Neuronal stem cell (in vitro differentiated cells): ENCODE measurements at regions not wholly inside any gene's neighbourhood (a gene's known extent, or its start where the extent isn't known, plus 50 kb on each side); places are given as distances from the start of the nearest gene placed in this dataset.

ENCODE experiments used
- DNase-seq: peaks from one replicate; pipeline ENCODE4 v3.0.0-alpha.2; 2013; ENCODE audit warnings: low spot score
- H2AFZ ChIP-seq: one replicate; pipeline ENCODE4 v1.6.1; 2013; ENCODE audit warnings: mild to moderate bottlenecking, low read length, inconsistent platforms
- H2AK5ac ChIP-seq: 2 replicates; pipeline ENCODE4 v1.6.1; 2013; ENCODE audit warnings: low read depth, mild to moderate bottlenecking, inconsistent platforms, low read length, moderate library complexity, mixed read lengths
- H2BK120ac ChIP-seq: 2 replicates; pipeline ENCODE4 v1.6.1; 2013; ENCODE audit warnings: low read depth, mild to moderate bottlenecking, inconsistent platforms, low read length, moderate library complexity, mixed read lengths
- H2BK12ac ChIP-seq: one replicate; pipeline ENCODE4 v1.6.1; 2013; ENCODE audit warnings: low read length, inconsistent platforms
- H2BK15ac ChIP-seq: 2 replicates; pipeline ENCODE4 v1.6.1; 2013; ENCODE audit warnings: mild to moderate bottlenecking, low read length, inconsistent platforms, mixed read lengths
- H2BK5ac ChIP-seq: one replicate; pipeline ENCODE4 v1.6.1; 2013; ENCODE audit warnings: inconsistent platforms, mild to moderate bottlenecking, low read length, moderate library complexity
- H3K14ac ChIP-seq: one replicate; pipeline ENCODE4 v1.6.1; 2013; ENCODE audit warnings: low read length, inconsistent platforms
- H3K18ac ChIP-seq: 2 replicates; pipeline ENCODE4 v1.6.1; 2013; ENCODE audit warnings: low read length, inconsistent platforms
- H3K23ac ChIP-seq: 2 replicates; pipeline ENCODE4 v1.6.1; 2013; ENCODE audit warnings: low read depth, mild to moderate bottlenecking, mixed read lengths, low read length, inconsistent platforms; ENCODE audit not compliant: poor library complexity
- H3K27ac ChIP-seq: replicated peaks from 3 replicates; pipeline ENCODE4 v1.5.1; 2013; ENCODE audit warnings: low read length, inconsistent platforms
- H3K27me3 ChIP-seq, 3 experiments: 2 replicates each; pipeline ENCODE4 v1.6.1; 2013; ENCODE audit warnings: low read length in 3 of 3, mild to moderate bottlenecking in 2 of 3, inconsistent platforms in 1 of 3, low read depth in 1 of 3, mixed read lengths in 1 of 3, moderate library complexity in 1 of 3; ENCODE audit not compliant: control insufficient read depth in 3 of 3, insufficient read depth in 3 of 3
- H3K36me3 ChIP-seq, 2 donors: replicated peaks in 1 of 2; 2 replicates each; pipeline ENCODE4 v1.6.1; 2013; ENCODE audit warnings: low read length in 2 of 2; ENCODE audit not compliant: control insufficient read depth in 2 of 2, insufficient read depth in 2 of 2
- H3K4ac ChIP-seq: 2 replicates; pipeline ENCODE4 v1.6.1; 2013; ENCODE audit warnings: inconsistent platforms, mild to moderate bottlenecking, low read length, moderate library complexity
- H3K4me1 ChIP-seq, 2 donors: 1 replicate in 1 of 2; 2 replicates in 1 of 2; pipeline ENCODE4 v1.6.1; 2013; ENCODE audit warnings: low read length in 2 of 2, low read depth in 1 of 2; ENCODE audit not compliant: control insufficient read depth in 2 of 2, insufficient read depth in 1 of 2
- H3K4me2 ChIP-seq: one replicate; pipeline ENCODE4 v1.6.1; 2013; ENCODE audit warnings: mild to moderate bottlenecking, low read length, inconsistent platforms; ENCODE audit not compliant: insufficient read depth, poor library complexity, severe bottlenecking
- H3K4me3 ChIP-seq, 2 donors: 2 replicates each; pipeline ENCODE4 v1.5.1; 2013; ENCODE audit warnings: low read length in 2 of 2, mild to moderate bottlenecking in 2 of 2, inconsistent platforms in 1 of 2, moderate library complexity in 1 of 2
- H3K79me1 ChIP-seq: one replicate; pipeline ENCODE4 v1.6.1; 2013; ENCODE audit warnings: low read depth, mild to moderate bottlenecking, inconsistent platforms, low read length, moderate library complexity
- H3K9ac ChIP-seq: one replicate; pipeline ENCODE4 v1.6.1; 2013; ENCODE audit warnings: mild to moderate bottlenecking, low read depth, low read length, inconsistent platforms; ENCODE audit not compliant: poor library complexity
- H3K9me3 ChIP-seq, 2 donors: replicated peaks in 1 of 2; 2 replicates each; pipeline versions ENCODE3 to v1.6.1; 2013; ENCODE audit warnings: low read length in 2 of 2, mild to moderate bottlenecking in 2 of 2, inconsistent platforms in 1 of 2, low read depth in 1 of 2, mixed read lengths in 1 of 2, moderate library complexity in 1 of 2; ENCODE audit not compliant: control insufficient read depth in 2 of 2, insufficient read depth in 1 of 2
- H4K8ac ChIP-seq: one replicate; pipeline ENCODE4 v1.6.1; 2013; ENCODE audit warnings: low read depth, mild to moderate bottlenecking, inconsistent platforms, low read length, moderate library complexity
- H4K91ac ChIP-seq: one replicate; pipeline ENCODE4 v1.6.1; 2013; ENCODE audit warnings: low read length, low read depth, mild to moderate bottlenecking, inconsistent platforms; ENCODE audit not compliant: poor library complexity
- WGBS, 2 donors: extraction: QIAGEN DNeasy Blood & Tissue Kit; methylation state at CpG; one replicate each; pipeline ENCODE4 v1.1.7; 2013; ENCODE audit warnings: missing lambda C conversion rate in 2 of 2, mixed read lengths in 1 of 2; ENCODE audit not compliant: insufficient read length in 2 of 2, insufficient replicate concordance in 1 of 2; ENCODE audit errors: extremely low coverage in 2 of 2; 5-methylcytosine and 5-hydroxymethylcytosine counted together

GRCh38 chr15:85889956-85890619 is 95.4 kb upstream of the KLHL25 start:
- H3K4me1 ChIP-seq: peaks cover 0 to 4% of the 10 kb centered on the region in 2 donors
- no peak overlapping the region for H3K27ac ChIP-seq
- no peak for DNase-seq

GRCh38 chr15:85890620-85890980 is 95.9 kb upstream of the KLHL25 start:
- no peak overlapping the region for H3K4me3 ChIP-seq
- no peaks in the 10 kb centered on the region for H3K79me1 ChIP-seq
- H3K4me1 ChIP-seq: peaks cover 0 to 4% of the 10 kb centered on the region in 2 donors
- no peak overlapping the region for H3K14ac ChIP-seq
- no peak for DNase-seq
- no peaks in the 10 kb centered on the region for H3K9me3 ChIP-seq
- no peak overlapping the region for H3K27ac ChIP-seq
- no peak overlapping the region for H3K23ac ChIP-seq
- no peak overlapping the region for H4K91ac ChIP-seq
- no peak overlapping the region for H2BK5ac ChIP-seq
- H2BK12ac ChIP-seq: no peak overlapping the region
- no peak overlapping the region for H3K4ac ChIP-seq
- no peak overlapping the region for H2AFZ ChIP-seq
- no peaks in the 10 kb centered on the region for H3K36me3 ChIP-seq
- H4K8ac ChIP-seq: no peak overlapping the region
- H3K27me3 ChIP-seq: peaks cover 0 to 11% (median 1%) of the 10 kb centered on the region in 3 experiments
- no peak overlapping the region for H3K9ac ChIP-seq
- no CpG with 5 or more reads among the region's 2 CpGs for WGBS, 2 donors
- H2BK15ac ChIP-seq: no peak overlapping the region
- H3K4me2 ChIP-seq: no peak overlapping the region
- H3K18ac ChIP-seq: no peak overlapping the region
- no peak overlapping the region for H2AK5ac ChIP-seq
- no peak overlapping the region for H2BK120ac ChIP-seq

More at GRCh38 chr15:85889956-85890619, 95.4 kb upstream of the KLHL25 start:
- Histone ChIP-seq H2BK12ac (no peak overlapping the region), H2BK120ac (no peak overlapping the region), H3K9ac (no peak overlapping the region), H3K27me3 (peaks cover 0 to 11% (median 1%) of the 10 kb centered on the region in 3 experiments), H3K18ac (no peak overlapping the region), H4K91ac (no peak overlapping the region), H3K4ac (no peak overlapping the region), H2BK5ac (no peak overlapping the region), H3K14ac (no peak overlapping the region), H3K36me3 (no peaks in the 10 kb centered on the region), H4K8ac (no peak overlapping the region), H3K4me3 (no peak overlapping the region), H2BK15ac (no peak overlapping the region), H3K9me3 (no peaks in the 10 kb centered on the region), H3K23ac (no peak overlapping the region), H2AFZ (no peak overlapping the region), H2AK5ac (no peak overlapping the region), H3K4me2 (no peak overlapping the region), H3K79me1 (no peaks in the 10 kb centered on the region)
- WGBS, 2 donors: no CpG with 5 or more reads among the region's 12 CpGs

- H2BK15ac ChIP-seq: no peak overlapping the region
- no peak overlapping the region for H2BK120ac ChIP-seq
- H3K14ac ChIP-seq: no peak overlapping the region
- no peak overlapping the region for H2BK5ac ChIP-seq
- no peak overlapping the region for H2AK5ac ChIP-seq
- peaks cover 0 to 11% (median 0%) of the 10 kb centered on the region in 3 experiments for H3K27me3 ChIP-seq
- H4K91ac ChIP-seq: no peak overlapping the region
- no peak overlapping the region for H2BK12ac ChIP-seq
- H3K4me2 ChIP-seq: no peak overlapping the region
- no peak overlapping the region for H3K18ac ChIP-seq
- H3K9me3 ChIP-seq: no peaks in the 10 kb centered on the region
- no peaks in the 10 kb centered on the region for H3K79me1 ChIP-seq
- H3K4ac ChIP-seq: no peak overlapping the region
- peaks cover 0 to 4% of the 10 kb centered on the region in 2 donors for H3K4me1 ChIP-seq
- H3K4me3 ChIP-seq: no peak overlapping the region
- H3K23ac ChIP-seq: no peak overlapping the region
- WGBS, 2 donors: no CpG with 5 or more reads among the region's 1 CpG
- no peak for DNase-seq
- no peak overlapping the region for H2AFZ ChIP-seq
- H3K27ac ChIP-seq: no peak overlapping the region
- no peaks in the 10 kb centered on the region for H3K36me3 ChIP-seq
- no peak overlapping the region for H3K9ac ChIP-seq
- no peak overlapping the region for H4K8ac ChIP-seq
Observed at GRCh38 chr15:85891470-85891869, 96.7 kb upstream of the KLHL25 start.

- H3K79me1 ChIP-seq: no peaks in the 10 kb centered on the region
- H3K18ac ChIP-seq: no peak overlapping the region
- no peak overlapping the region for H4K91ac ChIP-seq
- no peak for DNase-seq
- no peak overlapping the region for H3K27ac ChIP-seq
- H2AK5ac ChIP-seq: no peak overlapping the region
- H3K4me2 ChIP-seq: no peak overlapping the region
- H3K4me1 ChIP-seq: peaks cover 0 to 4% of the 10 kb centered on the region in 2 donors
- no peaks in the 10 kb centered on the region for H3K9me3 ChIP-seq
- H3K4ac ChIP-seq: no peak overlapping the region
- no peak overlapping the region for H2BK5ac ChIP-seq
- H3K23ac ChIP-seq: no peak overlapping the region
- no CpG with 5 or more reads among the region's 3 CpGs for WGBS, 2 donors
- no peaks in the 10 kb centered on the region for H3K36me3 ChIP-seq
- H3K14ac ChIP-seq: no peak overlapping the region
- H3K9ac ChIP-seq: no peak overlapping the region
- no peak overlapping the region for H3K4me3 ChIP-seq
- H4K8ac ChIP-seq: no peak overlapping the region
- no peak overlapping the region for H2BK12ac ChIP-seq
- H2BK15ac ChIP-seq: no peak overlapping the region
- H2BK120ac ChIP-seq: no peak overlapping the region
- no peak overlapping the region for H2AFZ ChIP-seq
- peaks cover 0 to 8% (median 0%) of the 10 kb centered on the region in 3 experiments for H3K27me3 ChIP-seq
Observed at GRCh38 chr15:85892232-85892631, 97.5 kb upstream of the KLHL25 start.
